A673 (cell line): ENCODE measurements at regions not wholly inside any gene's neighbourhood (a gene's known extent, or its start where the extent isn't known, plus 50 kb on each side); places are given as distances from the start of the nearest gene placed in this dataset.
A peak's percentile ranks its signal among the peaks of the same experiment; 100 is the strongest.

ENCODE experiments used
- BruUV-seq: library from RNA; stranded (reverse); fragments of 400-500 nt; replicated peaks from 2 replicates; lab custom pipeline; 2021; lab: Mats Ljungman, UMichigan
- CTCF ChIA-PET: fragments of 300-600 bp; sonication (Branson Sonifier 250); formaldehyde crosslinking; loops from one replicate; lab custom pipeline; 2022; ENCODE audit warnings: antibody characterized with exemption; lab: Charles Lee
- POLR2A ChIA-PET: fragments of 300-600 bp; sonication (Branson Sonifier 250); formaldehyde crosslinking; loops from one replicate; lab custom pipeline; 2022; ENCODE audit warnings: antibody characterized with exemption; ENCODE audit not compliant: low non-redundant PET; lab: Charles Lee
- DNase-seq: peaks from one replicate; pipeline ENCODE4 v3.0.0-alpha.2; 2015; ENCODE audit warnings: low spot score
- H3K27ac ChIP-seq: fragments of 200-600 bp; sonication (generic); 2 replicates; pipeline ENCODE4 v1.5.1; 2016; ENCODE audit warnings: mixed run types, low read depth, mild to moderate bottlenecking, mixed read lengths, antibody characterized with exemption, low read length; ENCODE audit not compliant: poor library complexity, severe bottlenecking
- H3K27me3 ChIP-seq: fragments of 200-600 bp; sonication (generic); replicated peaks from 2 replicates; pipeline ENCODE4 v1.6.1; 2017; ENCODE audit warnings: mixed run types, low read depth, mild to moderate bottlenecking, mixed read lengths, antibody characterized with exemption, low read length; ENCODE audit not compliant: insufficient read depth, poor library complexity
- H3K36me3 ChIP-seq: fragments of 200-600 bp; sonication (generic); 2 replicates; pipeline ENCODE4 v1.6.1; 2016; ENCODE audit warnings: mixed run types, mild to moderate bottlenecking, mixed read lengths, antibody characterized with exemption, low read length; ENCODE audit not compliant: insufficient read depth, poor library complexity, severe bottlenecking
- H3K4me1 ChIP-seq: fragments of 200-600 bp; sonication (generic); 2 replicates; pipeline ENCODE4 v1.6.1; 2017; ENCODE audit warnings: mixed run types, mild to moderate bottlenecking, mixed read lengths, antibody characterized with exemption, low read length; ENCODE audit not compliant: insufficient read depth, poor library complexity, severe bottlenecking
- H3K4me3 ChIP-seq: fragments of 200-600 bp; sonication (generic); 2 replicates; pipeline ENCODE4 v1.5.1; 2016; ENCODE audit warnings: low read depth, mixed run types, mild to moderate bottlenecking, mixed read lengths, low read length; ENCODE audit not compliant: poor library complexity, severe bottlenecking
- H3K9me3 ChIP-seq: fragments of 200-600 bp; sonication (generic); 2 replicates; pipeline ENCODE4 v1.6.1; 2016; ENCODE audit warnings: mixed run types, low read depth, mild to moderate bottlenecking, mixed read lengths, antibody characterized with exemption, low read length; ENCODE audit not compliant: poor library complexity, severe bottlenecking
- CTCF ChIP-seq: fragments of 300-800, 200-600 bp; sonication (generic); conservative IDR thresholded peaks from 2 replicates; pipeline ENCODE4 v1.5.1; 2017; ENCODE audit warnings: low read depth, mild to moderate bottlenecking, antibody characterized with exemption, low read length, moderate library complexity, mixed read lengths
- EZH2 ChIP-seq: fragments of 200-600 bp; sonication (generic); IDR thresholded peaks from 2 replicates; pipeline ENCODE4 v1.6.1; 2017; ENCODE audit warnings: borderline replicate concordance, low read depth, mild to moderate bottlenecking, mixed read lengths, antibody characterized with exemption, low read length; ENCODE audit not compliant: poor library complexity, severe bottlenecking
- intact Hi-C: fragments of 100-400 bp; cut with micrococcal nuclease; formaldehyde crosslinking; loops from one replicate; pipeline ENCODE4 v1.10.0; 2022; ENCODE audit not compliant: unreplicated experiment

DNA sequence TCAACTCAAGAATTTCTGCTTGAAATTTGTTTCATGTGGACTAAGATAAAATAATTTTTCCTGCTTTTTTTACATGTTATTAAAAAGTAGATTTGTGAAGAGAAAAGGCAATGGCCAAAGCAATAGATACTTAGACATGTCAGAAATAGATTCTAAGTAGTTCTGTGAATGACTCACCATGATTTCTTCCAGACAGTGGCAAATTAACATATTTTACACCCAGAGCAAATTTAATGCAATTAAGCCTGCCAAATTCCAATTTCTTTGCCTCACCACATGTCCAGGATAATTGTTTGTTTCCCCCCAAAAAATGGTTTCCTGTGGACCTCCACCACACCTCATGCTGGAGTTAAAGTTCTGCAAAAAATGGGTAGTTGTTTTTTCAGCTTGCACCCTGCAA is 651.4 kb downstream of the CETN3 start:
- no peaks in the 10 kb centered on the region for H3K36me3 ChIP-seq
- CTCF ChIA-PET, result interaction anchor here (0.6 kb wide), 1 partner anchor 120 kb away, joined by 3 read pairs; no protein-coding TSS in a partner anchor
- POLR2A ChIA-PET, result no interaction called here
- BruUV-seq, result no TSS peak
- intact Hi-C loops, result no loop called here
- H3K4me3 ChIP-seq, result no peak overlapping the region
- H3K4me1 ChIP-seq, result peaks cover 12% of the 10 kb centered on the region
- TF ChIP-seq CTCF (no peak), EZH2 (no peak)
- peak; percentile 69 for DNase-seq
- H3K27ac ChIP-seq, result no peak overlapping the region
- no peaks in the 10 kb centered on the region for H3K27me3 ChIP-seq
- no peaks in the 10 kb centered on the region for H3K9me3 ChIP-seq

GRCh38 chr5:89756955-89757354 is 652.6 kb downstream of the CETN3 start:
- TF ChIP-seq EZH2 (no peak), CTCF (no peak)
- peak; percentile 16 for DNase-seq
- H3K27me3 ChIP-seq, result no peaks in the 10 kb centered on the region
- BruUV-seq, result no TSS peak
- H3K4me1 ChIP-seq, result peaks cover 12% of the 10 kb centered on the region
- CTCF ChIA-PET, result no interaction called here
- no peaks in the 10 kb centered on the region for H3K9me3 ChIP-seq
- H3K27ac ChIP-seq, result no peak overlapping the region
- POLR2A ChIA-PET, result no interaction called here
- H3K36me3 ChIP-seq, result no peaks in the 10 kb centered on the region
- intact Hi-C loops, result no loop called here
- H3K4me3 ChIP-seq, result no peak overlapping the region

- ChIA-PET POLR2A (no interaction called here), CTCF (no interaction called here)
- DNase-seq, result no peak
- no peak overlapping the region for H3K4me3 ChIP-seq
- no TSS peak for BruUV-seq
- H3K27me3 ChIP-seq, result no peaks in the 10 kb centered on the region
- no peaks in the 10 kb centered on the region for H3K36me3 ChIP-seq
- no peak for TF ChIP-seq EZH2
- intact Hi-C loops, result no loop called here
- H3K27ac ChIP-seq, result no peak overlapping the region
- H3K4me1 ChIP-seq, result peaks cover 12% of the 10 kb centered on the region
- H3K9me3 ChIP-seq, result no peaks in the 10 kb centered on the region
These were observed 654.5 kb downstream of the CETN3 start for GRCh38 chr5:89755024-89755423.

DNA sequence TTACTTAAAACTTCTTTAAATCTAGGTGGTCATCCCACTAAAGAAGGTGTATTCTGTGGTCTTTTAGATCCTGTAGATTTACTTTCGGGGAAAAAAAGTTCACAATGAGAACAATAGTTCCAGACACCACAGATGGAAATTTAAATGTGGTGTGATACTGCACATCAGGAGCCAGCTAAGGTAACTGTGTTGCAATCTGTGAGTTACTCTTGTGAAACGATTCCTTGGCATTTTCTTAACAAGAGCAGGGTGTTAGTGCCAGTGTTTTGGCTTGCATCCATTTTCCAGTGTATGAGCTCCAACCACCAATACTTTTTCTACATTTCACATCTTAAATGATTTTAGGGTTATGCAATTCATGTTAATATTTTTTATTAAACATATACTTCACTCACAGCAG is 674.5 kb downstream of the CETN3 start:
- TF ChIP-seq CTCF, result no peak
- no peak for TF ChIP-seq EZH2
- no peak overlapping the region for H3K4me3 ChIP-seq
- no peaks in the 10 kb centered on the region for H3K9me3 ChIP-seq
- ChIA-PET CTCF (no interaction called here), POLR2A (no interaction called here)
- intact Hi-C loops, result no loop called here
- H3K4me1 ChIP-seq, result peaks cover 5% of the 10 kb centered on the region
- no peaks in the 10 kb centered on the region for H3K27me3 ChIP-seq
- H3K36me3 ChIP-seq, result no peaks in the 10 kb centered on the region
- H3K27ac ChIP-seq, result no peak overlapping the region
- DNase-seq, result peak; percentile 37
- BruUV-seq, result no TSS peak
